Activated CD8-positive, alpha-beta T cell treated with anti-CD3 and anti-CD28 coated beads, Interleukin-2, amount 10 ng/mL, durations not matched to agents 7 days and 5 days (primary cell): ENCODE measurements at regions not wholly inside any gene's neighbourhood (a gene's known extent, or its start where the extent isn't known, plus 50 kb on each side); places are given as distances from the start of the nearest gene placed in this dataset.
"Not testable (repeated sequence)": the region's sequence is repeated elsewhere in the genome, so short reads cannot be mapped to it uniquely, and the experiment has no call there.

Source experiments
- ATAC-seq: fragments of 150-1000 bp; cut with Tn5 transposase; one replicate; pipeline ENCODE4 v1.10.0; 2021; ENCODE audit warnings: moderate library complexity
- CTCF ChIA-PET: fragments of 350-600 bp; sonication (Branson Sonifier 250); formaldehyde crosslinking; loops from one replicate; lab custom pipeline; 2021; ENCODE audit warnings: antibody characterized with exemption; lab: Charles Lee
- POLR2A ChIA-PET: fragments of 350-600 bp; sonication (Branson Sonifier 250); formaldehyde crosslinking; loops from one replicate; lab custom pipeline; 2021; ENCODE audit warnings: antibody characterized with exemption; lab: Charles Lee
- DNase-seq: peaks from one replicate; pipeline ENCODE4 v3.0.0-alpha.2; 2020
- H3K27ac Mint-ChIP-seq: one replicate; pipeline ENCODE4 v1.8.0; 2021; ENCODE audit warnings: mild to moderate bottlenecking, mixed read lengths
- H3K27me3 Mint-ChIP-seq: one replicate; pipeline ENCODE4 v1.8.0; 2021; ENCODE audit warnings: low read depth, mixed read lengths
- H3K36me3 Mint-ChIP-seq: one replicate; pipeline ENCODE4 v1.8.0; 2021; ENCODE audit warnings: low read depth, mixed read lengths
- H3K4me1 Mint-ChIP-seq: one replicate; pipeline ENCODE4 v1.8.0; 2021; ENCODE audit warnings: low read depth, mixed read lengths
- H3K4me3 Mint-ChIP-seq: one replicate; pipeline ENCODE4 v1.8.0; 2021; ENCODE audit warnings: mild to moderate bottlenecking, mixed read lengths
- H3K9me3 Mint-ChIP-seq: one replicate; pipeline ENCODE4 v1.8.0; 2022; ENCODE audit warnings: mixed read lengths; ENCODE audit not compliant: insufficient read depth

DNA sequence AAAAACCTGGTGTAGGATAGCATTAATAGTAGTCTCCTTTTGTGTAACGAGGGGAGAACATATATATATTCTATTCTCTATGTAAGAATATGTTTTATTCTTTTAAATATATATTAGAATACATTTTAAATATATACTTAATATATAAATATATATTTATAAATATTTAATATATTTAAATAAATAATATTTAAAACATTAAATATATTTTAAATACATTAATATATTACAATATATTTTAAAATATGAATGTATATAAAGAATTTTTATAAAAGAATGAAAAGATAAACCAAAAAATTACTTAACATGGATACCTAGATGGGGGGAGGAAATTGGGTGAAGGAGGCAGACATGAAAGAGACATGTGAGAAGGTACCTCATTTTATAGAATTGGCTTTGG is 53.0 kb upstream of the ZNF831 start:
- ChIA-PET POLR2A (no interaction called here), CTCF (interaction anchor here (1.0 to 2.5 kb wide), 4 partner anchors 12 to 97 kb away, joined by 3 to 6 read pairs (median 4); no protein-coding TSS in a partner anchor)
- Mint-ChIP-seq H3K4me1 (no peaks in the 10 kb centered on the region), H3K27ac (no peak overlapping the region), H3K27me3 (peaks cover 11% of the 10 kb centered on the region), H3K9me3 (no peaks in the 10 kb centered on the region), H3K4me3 (no peak overlapping the region), H3K36me3 (no peaks in the 10 kb centered on the region)
- no peak for ATAC-seq
- no peak for DNase-seq

DNA sequence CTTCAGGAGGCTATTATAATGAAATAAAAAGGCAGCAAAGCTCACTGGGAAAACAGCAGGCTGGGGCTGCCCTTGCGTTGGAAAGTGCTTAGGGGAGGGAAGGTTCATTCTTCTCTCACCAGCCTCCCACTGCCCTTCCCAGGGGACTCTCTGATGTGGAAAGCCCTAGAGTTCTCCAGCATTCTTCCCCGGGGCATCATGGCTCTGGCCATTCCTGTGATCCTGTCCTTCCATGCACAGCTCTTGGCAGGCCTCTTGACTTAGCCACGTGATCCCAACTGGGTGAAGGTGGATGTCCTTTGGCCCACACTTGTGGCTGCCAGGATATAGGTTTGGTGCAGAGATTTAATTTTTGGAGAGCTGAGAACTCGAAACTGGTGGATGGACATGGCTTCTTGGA is 58.0 kb upstream of the ZNF831 start:
- ChIA-PET CTCF (interaction anchor here (0.9 to 2.4 kb wide), 4 partner anchors 17 to 102 kb away, joined by 3 to 13 read pairs (median 3); no protein-coding TSS in a partner anchor), POLR2A (no interaction called here)
- Mint-ChIP-seq H3K27me3 (no peaks in the 10 kb centered on the region), H3K36me3 (no peaks in the 10 kb centered on the region), H3K4me1 (peaks cover 13% of the 10 kb centered on the region), H3K9me3 (no peaks in the 10 kb centered on the region), H3K27ac (no peak overlapping the region), H3K4me3 (no peak overlapping the region)
- no peak for ATAC-seq
- DNase-seq, result no peak

- Mint-ChIP-seq H3K4me3 (no peak overlapping the region), H3K4me1 (peaks cover 13% of the 10 kb centered on the region), H3K9me3 (no peaks in the 10 kb centered on the region), H3K36me3 (no peaks in the 10 kb centered on the region), H3K27me3 (peaks cover 4% of the 10 kb centered on the region), H3K27ac (no peak overlapping the region)
- DNase-seq (no peak), ATAC-seq (no peak)
- ChIA-PET CTCF (interaction anchor here (0.9 to 2.4 kb wide), 2 partner anchors 16 to 22 kb away, joined by 3 to 13 read pairs; no protein-coding TSS in a partner anchor), POLR2A (no interaction called here)
These were observed 58.8 kb upstream of the ZNF831 start for GRCh38 chr20:59104831-59105230.

GRCh38 chr20:59103573-59103972 is 60.0 kb upstream of the ZNF831 start:
- Mint-ChIP-seq H3K9me3 (no peaks in the 10 kb centered on the region), H3K4me1 (peaks cover 13% of the 10 kb centered on the region), H3K36me3 (no peaks in the 10 kb centered on the region), H3K27me3 (peaks cover 6% of the 10 kb centered on the region), H3K27ac (no peak overlapping the region), H3K4me3 (no peak overlapping the region)
- no peak for ATAC-seq
- POLR2A ChIA-PET, result interaction anchor here (0.6 to 0.8 kb wide), 2 partner anchors 14 to 134 kb away, joined by 3 read pairs; no protein-coding TSS in a partner anchor
- no peak for DNase-seq
- CTCF ChIA-PET, result interaction anchor here (0.7 to 3.4 kb wide), 6 partner anchors 9 to 104 kb away, joined by 3 to 25 read pairs (median 4); no protein-coding TSS in a partner anchor

GRCh38 chr20:59102841-59103299 is 60.3 kb upstream of the PRELID3B start:
- peaks cover 6% of the 10 kb centered on the region for H3K27me3 Mint-ChIP-seq
- ATAC-seq, result peak; percentile 27
- no peaks in the 10 kb centered on the region for H3K36me3 Mint-ChIP-seq
- ChIA-PET POLR2A (interaction anchor here (0.6 to 1.3 kb wide), 2 partner anchors 19 to 34 kb away, joined by 3 to 6 read pairs; no protein-coding TSS in a partner anchor), CTCF (interaction anchor here (0.7 to 3.4 kb wide), 8 partner anchors 10 to 104 kb away, joined by 3 to 25 read pairs (median 4); no protein-coding TSS in a partner anchor)
- DNase-seq, result no peak
- no peaks in the 10 kb centered on the region for H3K9me3 Mint-ChIP-seq
- H3K27ac Mint-ChIP-seq, result no peak overlapping the region
- H3K4me3 Mint-ChIP-seq, result no peak overlapping the region
- peaks cover 13% of the 10 kb centered on the region for H3K4me1 Mint-ChIP-seq

DNA sequence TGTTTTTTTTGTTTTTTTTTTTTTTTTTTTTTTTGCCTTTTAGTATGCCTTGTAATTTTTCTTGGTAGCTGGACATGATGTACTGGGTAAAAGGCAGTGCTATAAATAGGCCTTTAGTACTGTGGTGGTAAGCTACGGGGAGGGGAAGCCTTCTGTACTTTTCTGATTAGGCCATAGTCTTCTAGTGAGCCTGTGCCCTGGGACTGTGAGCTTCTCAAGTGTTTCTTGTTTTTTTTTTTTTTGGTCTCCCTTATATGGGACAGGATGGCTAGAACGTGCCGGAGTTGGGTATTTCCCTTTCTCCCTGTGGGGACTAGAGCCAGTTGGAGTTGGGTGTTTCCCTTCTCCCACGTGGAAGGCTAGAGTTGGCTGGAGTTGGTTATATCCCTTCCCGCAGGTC is 59.4 kb upstream of the PRELID3B start:
- H3K9me3 Mint-ChIP-seq, result no peaks in the 10 kb centered on the region
- H3K4me3 Mint-ChIP-seq, result no peak overlapping the region
- peaks cover 13% of the 10 kb centered on the region for H3K4me1 Mint-ChIP-seq
- no peaks in the 10 kb centered on the region for H3K36me3 Mint-ChIP-seq
- peaks cover 6% of the 10 kb centered on the region for H3K27me3 Mint-ChIP-seq
- POLR2A ChIA-PET, result interaction anchor here (1.3 kb wide), 1 partner anchor 20 kb away, joined by 6 read pairs; no protein-coding TSS in a partner anchor
- H3K27ac Mint-ChIP-seq, result no peak overlapping the region
- DNase-seq, result no peak
- CTCF ChIA-PET, result interaction anchor here (1.1 to 3.4 kb wide), 6 partner anchors 9 to 105 kb away, joined by 3 to 25 read pairs (median 4); no protein-coding TSS in a partner anchor
- no peak for ATAC-seq

GRCh38 chr20:59099864-59100263 is 57.3 kb upstream of the PRELID3B start:
- H3K4me3 Mint-ChIP-seq, ATAC-seq: not testable (repeated sequence)

DNA sequence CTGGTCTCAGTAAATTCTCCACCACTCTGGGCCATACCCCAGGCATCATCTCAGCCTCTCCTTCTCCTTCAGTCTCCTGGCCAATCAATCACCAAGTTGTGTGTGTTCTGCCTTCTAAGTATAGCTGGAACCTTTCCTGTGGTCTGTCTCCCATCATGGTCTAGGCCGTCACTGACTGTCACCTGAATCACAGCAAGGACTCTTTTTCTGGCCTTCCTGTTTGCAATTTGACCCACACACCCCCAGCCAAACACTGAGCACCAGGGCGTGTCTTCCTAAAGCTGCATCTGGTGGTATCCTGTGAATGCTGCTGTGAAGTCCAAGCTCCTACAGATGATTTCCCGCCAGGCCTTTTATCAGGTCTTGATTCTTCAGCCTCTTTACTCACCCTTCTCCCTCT is 52.6 kb upstream of the PRELID3B start:
- H3K4me1 Mint-ChIP-seq, result no peaks in the 10 kb centered on the region
- DNase-seq (no peak), ATAC-seq (no peak)
- POLR2A ChIA-PET, result no interaction called here
- H3K9me3 Mint-ChIP-seq, result no peaks in the 10 kb centered on the region
- H3K4me3 Mint-ChIP-seq, result no peak overlapping the region
- CTCF ChIA-PET, result interaction anchor here (3.8 kb wide), 1 partner anchor 113 kb away, joined by 23 read pairs; no protein-coding TSS in a partner anchor
- H3K27ac Mint-ChIP-seq, result no peak overlapping the region
- no peaks in the 10 kb centered on the region for H3K36me3 Mint-ChIP-seq
- H3K27me3 Mint-ChIP-seq, result peaks cover 5% of the 10 kb centered on the region

More at GRCh38 chr20:59099864-59100263, 57.3 kb upstream of the PRELID3B start:
- peaks cover 13% of the 10 kb centered on the region for H3K4me1 Mint-ChIP-seq
- POLR2A ChIA-PET, H3K27ac Mint-ChIP-seq, H3K9me3 Mint-ChIP-seq, CTCF ChIA-PET, DNase-seq, H3K36me3 Mint-ChIP-seq, H3K27me3 Mint-ChIP-seq: not testable (repeated sequence)

GRCh38 chr20:59094576-59094975 is 52.0 kb upstream of the PRELID3B start:
- Mint-ChIP-seq H3K9me3 (no peaks in the 10 kb centered on the region), H3K27me3 (peaks cover 2% of the 10 kb centered on the region), H3K4me1 (no peaks in the 10 kb centered on the region), H3K4me3 (no peak overlapping the region), H3K36me3 (no peaks in the 10 kb centered on the region), H3K27ac (no peak overlapping the region)
- DNase-seq (no peak), ATAC-seq (no peak)
- POLR2A ChIA-PET, result no interaction called here
- CTCF ChIA-PET, result interaction anchor here (3.8 kb wide), 1 partner anchor 113 kb away, joined by 23 read pairs; no protein-coding TSS in a partner anchor
